HG02943 (cell line): ENCODE measurements at regions not wholly inside any gene's neighbourhood (a gene's known extent, or its start where the extent isn't known, plus 50 kb on each side); places are given as distances from the start of the nearest gene placed in this dataset.
"Not testable (repeated sequence)": the region's sequence is repeated elsewhere in the genome, so short reads cannot be mapped to it uniquely, and the experiment has no call there.

ENCODE experiments used
- ATAC-seq: cut with Tn5 transposase; IDR thresholded peaks from one replicate; pipeline ENCODE4 v1.9.1; 2021; ENCODE audit warnings: mild to moderate bottlenecking, low read depth, moderate library complexity; ENCODE audit not compliant: unreplicated experiment

GRCh38 chr9:41019858-41020562 is 108.5 kb downstream of the FOXD4L6 start:
- not testable (repeated sequence) for ATAC-seq

- ATAC-seq: not testable (repeated sequence)
Observed at GRCh38 chr9:41018948-41019347, 109.5 kb downstream of the FOXD4L6 start.

GRCh38 chr9:41016699-41017098 is 111.8 kb downstream of the FOXD4L6 start:
- ATAC-seq: not testable (repeated sequence)

- ATAC-seq: not testable (repeated sequence)
Observed at GRCh38 chr9:40999952-41000700, 128.4 kb downstream of the FOXD4L6 start.

GRCh38 chr9:40995490-40995889 is 133.0 kb downstream of the FOXD4L6 start:
- not testable (repeated sequence) for ATAC-seq

- not testable (repeated sequence) for ATAC-seq
Observed at GRCh38 chr9:40993842-40994241, 134.6 kb downstream of the FOXD4L6 start.

- ATAC-seq: not testable (repeated sequence)
Observed at GRCh38 chr9:40993375-40993774, 135.1 kb downstream of the FOXD4L6 start.

- peak; percentile 43 for ATAC-seq
Observed at GRCh38 chr9:40992472-40992821, 136.0 kb downstream of the FOXD4L6 start.

- ATAC-seq: peak; percentile 100
Observed at GRCh38 chr9:40991741-40992471, 136.6 kb downstream of the FOXD4L6 start.

- not testable (repeated sequence) for ATAC-seq
Observed at GRCh38 chr9:40991100-40991740, 137.3 kb downstream of the FOXD4L6 start.

GRCh38 chr9:40986332-40986731 is 142.1 kb downstream of the FOXD4L6 start:
- not testable (repeated sequence) for ATAC-seq

- ATAC-seq: not testable (repeated sequence)
Observed at GRCh38 chr9:40975351-40975750, 153.1 kb downstream of the FOXD4L6 start.

- ATAC-seq: not testable (repeated sequence)
Observed at GRCh38 chr9:40974912-40975311, 153.6 kb downstream of the FOXD4L6 start.

GRCh38 chr9:40971773-40972172 is 156.7 kb downstream of the FOXD4L6 start:
- ATAC-seq: not testable (repeated sequence)

- ATAC-seq: not testable (repeated sequence)
Observed at GRCh38 chr9:40970340-40970739, 158.1 kb downstream of the FOXD4L6 start.

GRCh38 chr9:40962461-40962860 is 166.0 kb downstream of the FOXD4L6 start:
- not testable (repeated sequence) for ATAC-seq

GRCh38 chr9:40951876-40952494 is 176.5 kb downstream of the FOXD4L6 start:
- ATAC-seq: not testable (repeated sequence)

GRCh38 chr9:40946228-40946627 is 182.3 kb downstream of the FOXD4L6 start:
- not testable (repeated sequence) for ATAC-seq

GRCh38 chr9:40942730-40943129 is 185.8 kb downstream of the FOXD4L6 start:
- not testable (repeated sequence) for ATAC-seq

- not testable (repeated sequence) for ATAC-seq
Observed at GRCh38 chr9:40939888-40940209, 188.6 kb downstream of the FOXD4L6 start.
